Heart right ventricle (tissue), 16 donors: ENCODE measurements at regions not wholly inside any gene's neighbourhood (a gene's known extent, or its start where the extent isn't known, plus 50 kb on each side); places are given as distances from the start of the nearest gene placed in this dataset.

Experiments used
- ATAC-seq, 8 donors: fragments of 200-7000 bp; cut with Tn5 transposase; one replicate each; pipeline ENCODE4 v1.9.1; 2020; ENCODE audit warnings: mild to moderate bottlenecking in 8 of 8, moderate library complexity in 8 of 8, moderate number of reproducible peaks in 1 of 8
- DNase-seq, 2 donors: peaks; one replicate each; pipeline ENCODE4 v3.0.0-alpha.2; 2020
- H3K27ac ChIP-seq, 10 donors: fragments of 200-600 bp; sonication (generic) in 2 of 10; one replicate each; pipeline versions ENCODE4 v1.5.0 to v1.8.0; 2020 to 2022; ENCODE audit warnings: mild to moderate bottlenecking in 3 of 10
- H3K27me3 ChIP-seq, 7 donors: fragments of 200-600 bp; one replicate each; pipeline ENCODE4 v1.8.0; 2021 to 2022; ENCODE audit warnings: mild to moderate bottlenecking in 2 of 7
- H3K36me3 ChIP-seq, 9 donors: fragments of 200-600 bp; sonication (generic) in 1 of 9; one replicate each; pipeline versions ENCODE4 v1.5.0 to v1.8.0; 2020 to 2022; ENCODE audit warnings: mild to moderate bottlenecking in 2 of 9
- H3K4me1 ChIP-seq, 9 donors: fragments of 200-600 bp; sonication (generic) in 1 of 9; one replicate each; pipeline versions ENCODE4 v1.5.0 to v1.8.0; 2020 to 2022; ENCODE audit warnings: mild to moderate bottlenecking in 4 of 9
- H3K4me3 ChIP-seq, 10 donors: fragments of 200-600 bp; sonication (generic) in 2 of 10; one replicate each; pipeline versions ENCODE4 v1.5.0 to v1.8.0; 2020 to 2022; ENCODE audit warnings: mild to moderate bottlenecking in 7 of 10, moderate library complexity in 2 of 10
- H3K9me3 ChIP-seq, 11 donors: fragments of 200-600 bp in 10 of 11; sonication (generic) in 2 of 11; one replicate each; pipeline versions ENCODE4 v1.5.0 to v1.8.0; 2013 to 2022; ENCODE audit warnings: mild to moderate bottlenecking in 2 of 11, control low read depth in 1 of 11, moderate library complexity in 1 of 11
- CTCF ChIP-seq, 9 donors: fragments of 200-600 bp; sonication (generic) in 2 of 9; IDR thresholded peaks; one replicate each; pipeline versions ENCODE4 v1.5.0 to v1.8.0; 2021 to 2022; ENCODE audit warnings: antibody characterized with exemption in 9 of 9, mild to moderate bottlenecking in 5 of 9, moderate library complexity in 1 of 9
- WGBS, 2 donors: extraction: QIAGEN DNeasy Blood & Tissue Kit; methylation state at CpG; one replicate each; pipeline ENCODE4 v1.1.7; 2013; ENCODE audit warnings: inconsistent platforms in 1 of 2; 5-methylcytosine and 5-hydroxymethylcytosine counted together
- intact Hi-C, 10 donors: fragments of 100-400 bp; cut with DNase I; formaldehyde crosslinking; loops; one replicate each; pipeline versions ENCODE4 v1.11.1 to v1.14.2; 2022
- donor health status: Arrhythmogenic right ventricular cardiomyopathy.
- donor health status: ischemic (EF 13 %, LVEDD 7.1; RV severe dilation, severe dysfunction).
- donor health status: healthy with polysubstance abuse.
- donor health status: DM: no; HTN: yes; CAD: no.
- donor health status: DM: no; HTN: no; CAD: no.
- donor health status: ischemic (EF 25% LVEDD 6.9; RV normal size, moderate dysfunction).
- donor health status: ischemic (EF 25% LVEDD 5.7; RV mildly dilated, moderate dysfunction).
- donor health status: healthy.
- donor health status: DM: yes; HTN: yes; CAD: no.
- donor health status: Ischemic cardiomyopathy.
- donor health status: ischemic (EF 35%, LVEDD 5.7; RV mildly dilated, moderate dysfunction).
- donor health status: nonischemic (EF 11% LVEDD 7.7; RV severe dilation, severe dysfunction).
- donor health status: DM: yes; HTN: yes; CAD: no.
- donor health status: PGD.
- donor health status: ischemic (EF 29% LVEDD 5.4; RV normal size, mild dysfunction).
- donor health status: nonischemic (EF 23%, LVEDD 6.1; RV moderate dilation, normal function).

GRCh38 chr5:174356536-174356935, 311.0 kb downstream of the NSG2 start:
- 82 to 89% methylated on average over 2 of the region's 2 CpGs for WGBS, 2 donors
- Histone ChIP-seq H3K27me3 (no peaks in the 10 kb centered on the region), H3K4me3 (no peak overlapping the region), H3K9me3 (peaks cover 0 to 2% (median 0%) of the 10 kb centered on the region in 11 donors), H3K36me3 (no peaks in the 10 kb centered on the region), H3K27ac (peak overlapping the region in 2 of 10 donors; percentile 30 to 84), H3K4me1 (peaks cover 0 to 13% (median 0%) of the 10 kb centered on the region in 9 donors)
- no peak for TF ChIP-seq CTCF (IDR thresholded peaks at IDR 0.05)
- no peak for DNase-seq
- intact Hi-C loops, result no loop called here
- ATAC-seq, result no peak

GRCh38 chr5:174358276-174358675, 312.8 kb downstream of the NSG2 start:
- no peak for TF ChIP-seq CTCF (IDR thresholded peaks at IDR 0.05)
- ATAC-seq, result no peak
- Histone ChIP-seq H3K27ac (no peak overlapping the region), H3K9me3 (peaks cover 0 to 19% (median 10%) of the 10 kb centered on the region in 11 donors), H3K36me3 (no peaks in the 10 kb centered on the region), H3K4me1 (peaks cover 0 to 13% (median 0%) of the 10 kb centered on the region in 9 donors), H3K4me3 (no peak overlapping the region), H3K27me3 (no peaks in the 10 kb centered on the region)
- intact Hi-C loops, result no loop called here
- WGBS, 2 donors, result 79 to 82% methylated on average over 3 of the region's 3 CpGs
- no peak for DNase-seq

GRCh38 chr5:174359071-174359470, 313.6 kb downstream of the NSG2 start:
- no peak for TF ChIP-seq CTCF (IDR thresholded peaks at IDR 0.05)
- intact Hi-C loops, result no loop called here

GRCh38 chr5:174362514-174362913, 317.0 kb downstream of the NSG2 start:
- H3K36me3 ChIP-seq, result no peaks in the 10 kb centered on the region
- H3K27ac ChIP-seq, result no peak overlapping the region
- no peak for TF ChIP-seq CTCF (IDR thresholded peaks at IDR 0.05)
- 70 to 83% methylated on average over 2 of the region's 2 CpGs for WGBS, 2 donors
- H3K27me3 ChIP-seq, result peaks cover 0 to 8% (median 0%) of the 10 kb centered on the region in 7 donors
- intact Hi-C loops, result no loop called here
- H3K4me1 ChIP-seq, result no peaks in the 10 kb centered on the region
- peaks cover 0 to 24% (median 10%) of the 10 kb centered on the region in 11 donors for H3K9me3 ChIP-seq
- DNase-seq, result no peak
- H3K4me3 ChIP-seq, result no peak overlapping the region
- ATAC-seq, result no peak

More at GRCh38 chr5:174359071-174359470, 313.6 kb downstream of the NSG2 start:
- Histone ChIP-seq H3K27me3 (no peaks in the 10 kb centered on the region), H3K4me3 (no peak overlapping the region), H3K27ac (no peak overlapping the region), H3K9me3 (peaks cover 0 to 24% (median 10%) of the 10 kb centered on the region in 11 donors), H3K4me1 (peaks cover 0 to 13% (median 0%) of the 10 kb centered on the region in 9 donors), H3K36me3 (no peaks in the 10 kb centered on the region)
- 77 to 81% methylated on average over 4 of the region's 4 CpGs for WGBS, 2 donors
- DNase-seq (no peak), ATAC-seq (no peak)
